HG02884 (cell line): ENCODE measurements at regions not wholly inside any gene's neighbourhood (a gene's known extent, or its start where the extent isn't known, plus 50 kb on each side); places are given as distances from the start of the nearest gene placed in this dataset.
"Not testable (repeated sequence)": the region's sequence is repeated elsewhere in the genome, so short reads cannot be mapped to it uniquely, and the experiment has no call there.

Source experiments
- ATAC-seq: cut with Tn5 transposase; IDR thresholded peaks from one replicate; pipeline ENCODE4 v1.9.1; 2021; ENCODE audit warnings: mild to moderate bottlenecking, moderate library complexity; ENCODE audit not compliant: unreplicated experiment

DNA sequence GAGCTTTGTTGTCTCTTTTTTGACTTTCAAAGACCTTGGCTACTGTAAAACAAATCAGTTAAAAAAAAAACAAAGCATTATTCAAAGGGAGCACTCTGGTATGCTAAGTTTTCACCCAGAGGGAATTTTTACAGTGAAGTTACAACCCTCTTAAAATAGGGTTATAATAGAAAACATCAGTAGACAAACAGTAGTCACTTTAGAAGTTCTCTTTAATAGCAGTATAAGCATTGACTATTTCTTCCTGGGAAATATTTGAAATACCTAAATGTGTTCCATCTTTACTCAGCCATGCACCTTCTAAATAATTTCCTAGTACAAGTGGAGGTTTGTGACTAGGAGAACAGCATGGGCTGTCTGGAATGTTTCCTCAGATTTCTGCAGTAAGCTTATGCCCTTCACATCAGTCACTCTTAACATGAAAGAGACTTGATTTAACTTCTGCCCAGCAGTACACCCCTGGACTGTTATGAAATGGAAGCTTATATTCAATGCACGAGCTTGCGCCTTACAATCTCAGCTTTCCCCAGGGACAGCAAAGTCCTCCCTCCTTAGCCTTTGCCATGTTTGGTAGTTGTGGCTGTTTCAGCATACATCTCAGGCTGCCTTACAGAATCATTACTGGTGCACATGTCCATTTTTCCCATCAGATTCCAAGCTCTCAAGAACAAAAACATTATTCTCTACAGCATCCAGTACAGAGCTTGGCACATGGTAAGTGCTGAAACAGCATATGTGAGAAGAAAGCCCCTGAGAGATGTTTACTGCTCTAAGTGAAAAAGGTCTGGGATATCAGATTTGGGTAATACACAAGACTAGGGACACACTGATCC, 191.5 kb downstream of the ZNF608 start:
- ATAC-seq, result no peak

DNA sequence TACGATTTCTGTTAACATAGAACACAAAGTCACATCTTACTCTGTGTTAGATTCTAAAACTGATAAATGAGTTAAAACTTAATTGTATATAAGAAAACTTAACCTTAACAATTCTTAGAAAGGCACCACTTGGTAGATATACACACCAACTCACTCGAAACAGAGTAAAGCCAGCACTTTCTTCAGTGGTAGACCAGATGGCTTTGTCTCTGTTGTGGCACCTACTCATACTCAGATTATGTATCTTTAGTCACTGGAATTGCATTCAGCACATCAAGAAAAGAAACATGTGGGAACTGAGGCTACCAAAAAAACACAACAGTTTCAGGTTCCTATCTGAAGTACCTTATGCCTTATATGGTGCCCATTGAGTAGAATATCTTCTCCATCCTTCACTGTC, 192.5 kb downstream of the ZNF608 start:
- no peak for ATAC-seq

DNA sequence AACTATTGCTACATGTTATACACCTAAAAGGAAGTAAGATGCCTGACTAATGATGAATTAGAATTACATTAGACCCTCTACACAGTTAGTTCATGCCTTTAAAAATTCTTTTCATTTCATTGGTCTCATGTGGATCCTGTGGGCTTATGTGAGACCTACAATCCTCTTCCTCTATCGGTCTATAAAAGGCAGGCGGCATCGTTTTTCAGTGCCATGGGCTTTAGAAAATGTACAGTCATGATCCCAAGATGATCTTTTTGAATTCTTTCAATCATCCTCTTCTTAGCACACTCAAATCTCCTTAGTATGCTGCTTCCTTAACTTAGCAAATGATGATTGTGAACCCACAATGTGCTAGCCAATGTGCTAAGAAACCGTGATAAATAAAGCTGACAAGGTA, 193.9 kb downstream of the ZNF608 start:
- no peak for ATAC-seq

DNA sequence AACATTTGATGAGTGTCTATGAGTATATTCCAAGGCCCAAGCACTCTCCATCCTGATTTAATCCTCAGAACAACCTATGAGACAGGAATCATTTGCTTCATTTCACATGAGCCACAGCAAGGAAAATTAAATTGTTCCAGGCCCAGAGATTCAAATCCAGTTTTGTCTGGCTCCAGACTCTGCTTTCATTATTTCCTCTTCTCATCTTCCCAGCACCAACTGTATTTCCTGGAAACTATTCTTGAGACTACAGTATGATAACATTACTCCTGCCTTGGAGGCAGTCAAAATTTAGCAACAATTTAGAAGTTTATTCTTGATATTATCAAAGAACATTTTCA, 194.5 kb downstream of the ZNF608 start:
- ATAC-seq, result no peak

DNA sequence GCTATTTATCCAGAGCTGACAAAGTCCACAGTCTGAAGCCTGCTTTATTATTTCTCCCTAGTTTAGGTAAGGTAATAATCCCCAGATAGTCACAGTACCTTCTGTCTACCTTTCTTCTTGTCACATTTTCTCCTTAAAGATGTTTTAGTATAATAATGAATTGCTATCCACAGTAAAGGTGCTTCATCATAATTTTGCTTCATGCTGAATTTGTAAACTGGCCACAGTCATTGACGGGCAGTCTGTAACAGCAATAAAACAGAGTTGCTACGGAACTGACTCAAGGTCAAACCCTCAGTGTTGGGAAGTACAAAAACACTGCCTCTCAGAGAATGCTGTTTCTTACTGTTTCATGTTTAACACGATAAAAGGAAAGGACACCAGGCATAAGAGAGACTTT, 195.7 kb downstream of the ZNF608 start:
- no peak for ATAC-seq

DNA sequence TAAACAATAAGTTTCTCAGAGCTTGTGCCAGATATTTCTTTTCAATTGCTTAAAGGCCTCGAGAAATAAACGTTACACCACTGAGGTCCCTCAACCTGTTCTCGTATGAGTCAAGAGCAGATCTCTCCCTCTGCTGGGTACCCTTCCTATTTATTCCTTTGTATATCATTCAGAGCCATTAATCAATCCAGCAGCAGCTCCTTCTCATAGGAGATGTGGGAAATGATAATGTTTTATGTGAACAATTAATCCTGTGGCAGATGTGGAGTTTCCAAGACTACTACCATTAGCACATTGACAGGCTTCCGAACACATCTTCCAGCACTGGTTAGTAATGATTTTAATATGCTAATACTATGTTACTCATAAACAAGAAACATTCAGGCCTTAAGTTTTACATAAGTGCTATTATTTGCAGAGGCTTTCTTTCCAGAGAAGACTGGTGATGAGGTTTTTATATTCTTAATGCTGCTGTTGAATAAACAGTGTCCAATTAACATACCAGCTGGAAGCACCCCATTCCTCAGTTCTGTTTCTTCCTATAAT, 196.5 kb downstream of the ZNF608 start:
- ATAC-seq, result no peak

DNA sequence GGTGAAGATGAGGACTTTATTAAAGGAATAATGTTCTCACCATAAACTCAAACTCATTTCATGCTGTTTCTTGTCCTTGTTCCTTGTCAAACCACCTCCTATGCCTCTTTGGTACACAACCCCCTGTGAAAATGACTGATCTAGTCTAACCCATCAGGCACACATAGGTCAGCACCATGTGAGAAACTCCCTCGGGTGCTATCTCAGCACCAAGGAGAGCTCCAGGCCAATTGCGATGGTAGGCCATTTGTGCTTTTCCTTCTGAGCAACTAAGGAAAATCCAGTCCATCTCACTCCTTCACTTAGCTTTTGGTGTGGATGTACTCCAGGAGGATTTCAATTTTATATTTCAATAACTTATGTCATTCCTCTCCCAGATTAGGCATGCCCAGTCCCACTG, 199.8 kb downstream of the ZNF608 start:
- no peak for ATAC-seq

DNA sequence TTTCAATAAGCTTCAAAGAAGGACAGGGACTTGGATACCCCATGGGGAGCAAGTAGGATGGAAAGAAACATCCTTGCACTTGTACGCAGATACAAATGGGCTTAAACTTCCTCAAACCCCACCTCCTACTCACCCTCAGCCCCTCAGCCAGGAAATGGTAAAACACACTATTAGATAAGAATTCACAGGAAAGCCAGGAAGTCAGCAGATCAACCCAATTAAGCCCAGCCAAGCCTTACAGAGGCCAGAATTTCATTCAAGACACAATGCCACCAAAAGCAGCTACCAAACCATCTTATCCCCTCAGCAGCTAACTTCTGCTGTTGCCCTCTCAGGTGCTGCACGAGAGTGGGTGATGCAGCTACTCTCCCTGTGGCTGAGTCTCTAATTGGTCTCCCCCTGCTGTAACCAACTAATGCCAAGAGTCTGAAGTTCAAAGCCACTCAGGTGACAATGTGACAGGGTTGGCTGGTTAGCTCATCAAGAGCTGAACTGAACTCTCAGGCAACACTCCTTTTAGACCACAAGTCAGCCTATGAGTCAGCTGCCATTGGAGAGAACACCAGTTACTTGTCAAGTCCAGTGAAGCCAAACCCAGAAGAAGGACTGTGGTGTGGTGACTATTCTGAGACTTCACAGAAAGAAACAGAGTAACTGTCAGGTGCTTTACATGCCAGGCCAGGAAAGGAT, 201.9 kb downstream of the ZNF608 start:
- peak; percentile 98 for ATAC-seq

DNA sequence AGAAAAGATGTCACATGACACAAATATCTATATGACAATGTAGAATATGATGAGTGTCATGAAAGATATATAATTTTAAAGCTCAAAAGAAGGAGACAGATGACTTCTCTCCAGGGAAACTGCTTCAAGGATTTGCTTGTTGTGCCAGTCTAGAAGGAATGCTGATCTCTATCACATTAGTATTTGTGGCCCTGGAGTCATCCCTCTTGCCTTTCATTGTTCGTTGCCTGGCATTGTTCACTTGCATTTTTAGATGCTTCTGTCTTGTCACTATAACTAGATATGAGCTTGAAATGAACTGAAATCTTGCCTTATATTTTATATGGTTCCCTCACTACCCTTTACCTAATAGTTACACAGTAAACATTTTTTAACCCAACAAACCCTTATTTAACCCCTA, 207.5 kb downstream of the ZNF608 start:
- no peak for ATAC-seq

DNA sequence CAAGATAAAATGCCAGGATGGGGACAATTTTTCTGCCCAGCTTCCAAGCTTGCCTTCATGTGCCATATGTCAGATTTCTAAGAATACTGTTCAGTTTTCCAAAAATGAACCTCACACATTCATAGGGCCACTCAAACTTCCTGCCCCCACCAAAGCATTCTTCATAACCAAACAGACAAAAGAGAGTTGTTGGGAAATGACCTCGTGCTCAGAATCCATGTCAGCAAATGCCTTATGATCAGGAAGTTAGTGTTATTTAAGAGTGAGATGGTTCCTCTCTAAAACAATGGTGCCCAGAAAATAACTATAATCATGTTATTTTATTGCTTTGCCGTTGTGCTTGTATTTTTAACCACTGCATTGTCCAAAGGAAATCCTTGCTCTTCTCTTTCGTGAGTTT, 208.2 kb downstream of the ZNF608 start:
- no peak for ATAC-seq

DNA sequence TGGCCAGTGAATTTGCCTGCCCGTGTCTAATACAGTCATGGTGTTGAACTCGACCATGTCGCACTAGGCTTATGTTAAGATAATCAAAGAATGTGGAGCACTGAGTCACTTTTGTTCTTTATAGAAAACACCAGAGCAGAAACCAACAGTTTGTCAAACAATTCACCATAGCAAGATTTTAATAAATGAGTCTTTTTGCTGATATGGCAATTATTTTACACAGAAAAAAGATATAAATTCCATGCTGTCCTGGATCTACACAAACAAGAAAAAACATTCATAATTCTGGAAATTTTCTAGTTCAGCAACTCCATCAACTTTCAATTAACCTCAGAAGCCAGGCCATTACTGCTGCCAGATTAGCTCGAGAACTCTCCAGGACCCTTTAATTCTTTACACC, 208.9 kb downstream of the ZNF608 start:
- ATAC-seq, result no peak

DNA sequence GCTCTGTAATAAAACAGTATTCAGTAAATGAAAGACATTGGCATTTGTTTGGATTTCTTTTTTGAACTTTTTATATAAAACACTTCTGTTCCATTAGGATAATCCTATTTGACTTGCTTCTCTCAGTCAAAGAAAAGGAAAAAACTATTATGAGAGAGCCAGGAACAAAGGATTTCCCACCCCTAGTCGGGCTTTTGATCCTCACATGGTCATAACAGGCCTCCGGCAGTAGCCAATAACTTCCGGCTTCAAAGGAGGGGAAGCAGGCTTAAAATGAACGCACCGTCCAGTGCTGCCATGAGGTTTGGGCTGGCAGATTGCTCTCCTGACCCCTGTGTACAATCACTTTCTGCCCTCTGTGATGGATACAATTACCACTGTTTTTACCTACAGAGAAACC, 209.3 kb downstream of the ZNF608 start:
- ATAC-seq, result no peak

DNA sequence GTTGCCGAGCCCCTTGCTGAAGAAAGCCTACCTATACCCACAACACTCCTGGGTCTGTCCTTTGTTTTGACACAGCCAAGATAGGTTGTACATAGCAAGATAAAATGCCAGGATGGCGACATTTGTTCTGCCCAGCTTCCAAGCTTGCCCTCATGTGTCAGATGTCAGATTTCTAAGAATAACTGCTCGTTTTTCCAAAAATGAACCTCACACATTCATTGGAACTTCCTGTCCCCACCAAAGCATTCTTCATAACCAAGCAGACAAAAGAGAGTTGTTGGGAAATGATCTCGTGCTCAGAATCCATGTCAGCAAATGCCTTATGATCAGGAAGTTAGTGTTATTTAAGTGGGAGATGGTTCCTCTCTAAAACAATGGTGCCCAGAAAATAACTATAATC, 210.1 kb downstream of the ZNF608 start:
- no peak for ATAC-seq

DNA sequence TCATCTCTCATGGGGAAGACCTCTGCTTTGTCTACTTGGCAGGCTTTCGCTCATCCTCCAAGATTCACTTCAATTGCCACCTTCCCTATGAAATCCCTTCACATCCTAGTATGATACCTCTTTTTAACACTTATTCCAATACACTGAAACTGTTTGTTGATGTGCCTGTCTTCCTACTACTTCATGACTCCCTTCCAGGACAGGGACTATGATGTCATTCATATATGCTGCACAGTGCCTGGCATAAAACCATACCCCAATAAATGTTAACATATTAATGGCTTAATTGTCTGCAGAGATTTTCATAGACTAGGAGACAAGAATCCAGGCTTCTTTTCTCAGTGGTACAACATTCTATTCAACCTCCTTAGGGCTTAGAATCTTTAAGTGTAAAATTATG, 215.5 kb downstream of the ZNF608 start:
- no peak for ATAC-seq

DNA sequence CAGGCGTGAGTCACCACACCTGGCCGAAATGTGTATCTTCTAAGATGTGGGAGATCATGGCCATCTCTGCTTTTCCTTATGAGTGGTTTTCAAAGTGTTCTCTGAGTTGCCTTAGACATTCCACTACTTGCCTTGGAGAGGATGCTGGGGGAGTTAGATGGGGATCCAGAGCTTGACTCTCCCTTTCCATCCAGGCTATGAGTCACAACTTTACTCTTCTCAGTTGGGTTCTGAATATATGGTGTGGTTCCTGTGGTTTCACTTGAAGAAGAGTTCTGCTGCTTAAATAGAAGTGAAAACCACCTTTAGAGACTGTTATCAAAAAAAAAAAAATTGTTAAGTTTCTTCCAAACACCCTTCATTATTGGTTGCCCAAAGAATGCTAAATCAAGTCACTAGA, 217.6 kb downstream of the ZNF608 start:
- ATAC-seq, result peak; percentile 41

DNA sequence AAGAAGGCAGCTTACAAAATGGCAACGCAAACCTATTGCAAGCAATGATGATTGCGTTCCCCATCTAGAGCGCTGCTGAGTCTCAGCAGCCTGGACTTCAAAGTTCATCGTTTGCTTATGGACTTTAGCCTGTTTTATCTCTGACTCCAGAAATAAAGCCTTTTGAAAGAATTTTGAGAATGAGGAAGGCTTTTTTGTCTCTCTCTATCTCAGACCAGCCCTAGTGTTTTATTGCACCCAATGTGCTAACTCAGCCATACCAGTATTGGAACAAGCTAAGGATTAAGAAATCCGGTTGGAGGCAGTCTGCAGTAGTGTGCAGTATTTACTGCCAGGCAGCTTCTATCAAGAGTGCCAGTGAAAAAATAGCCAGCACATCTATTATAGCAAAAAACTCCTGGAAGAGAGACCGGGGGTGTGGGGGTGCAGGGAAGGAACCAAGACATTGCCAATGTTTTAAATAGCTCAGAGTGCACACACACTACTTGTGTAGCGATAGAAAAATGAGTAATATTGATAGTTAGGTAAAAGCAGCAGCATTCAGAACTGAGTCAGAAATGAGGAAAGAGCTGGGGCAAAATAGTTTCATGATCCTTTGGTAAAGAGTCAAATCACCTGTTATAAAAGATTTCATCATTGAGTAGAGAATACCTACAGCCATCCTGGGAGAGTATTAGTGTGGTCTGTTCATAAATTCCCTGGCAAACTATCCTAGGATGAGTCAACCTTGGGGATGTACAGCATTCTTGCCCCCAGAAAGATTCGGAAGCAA, 219.0 kb downstream of the ZNF608 start:
- peak; percentile 54 for ATAC-seq

DNA sequence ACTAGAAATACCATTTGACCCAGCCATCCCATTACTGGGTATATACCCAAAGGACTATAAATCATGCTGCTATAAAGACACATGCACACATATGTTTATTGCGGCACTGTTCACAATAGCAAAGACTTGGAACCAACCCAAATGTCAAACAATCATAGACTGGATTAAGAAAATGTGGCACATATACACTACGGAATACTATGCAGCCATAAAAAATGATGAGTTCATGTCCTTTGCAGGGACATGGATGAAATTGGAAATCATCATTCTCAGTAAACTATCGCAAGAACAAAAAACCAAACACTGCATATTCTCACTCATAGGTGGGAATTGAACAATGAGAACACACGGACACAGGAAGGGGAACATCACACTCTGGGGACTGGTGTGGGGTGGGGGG, 220.4 kb downstream of the ZNF608 start:
- not testable (repeated sequence) for ATAC-seq

DNA sequence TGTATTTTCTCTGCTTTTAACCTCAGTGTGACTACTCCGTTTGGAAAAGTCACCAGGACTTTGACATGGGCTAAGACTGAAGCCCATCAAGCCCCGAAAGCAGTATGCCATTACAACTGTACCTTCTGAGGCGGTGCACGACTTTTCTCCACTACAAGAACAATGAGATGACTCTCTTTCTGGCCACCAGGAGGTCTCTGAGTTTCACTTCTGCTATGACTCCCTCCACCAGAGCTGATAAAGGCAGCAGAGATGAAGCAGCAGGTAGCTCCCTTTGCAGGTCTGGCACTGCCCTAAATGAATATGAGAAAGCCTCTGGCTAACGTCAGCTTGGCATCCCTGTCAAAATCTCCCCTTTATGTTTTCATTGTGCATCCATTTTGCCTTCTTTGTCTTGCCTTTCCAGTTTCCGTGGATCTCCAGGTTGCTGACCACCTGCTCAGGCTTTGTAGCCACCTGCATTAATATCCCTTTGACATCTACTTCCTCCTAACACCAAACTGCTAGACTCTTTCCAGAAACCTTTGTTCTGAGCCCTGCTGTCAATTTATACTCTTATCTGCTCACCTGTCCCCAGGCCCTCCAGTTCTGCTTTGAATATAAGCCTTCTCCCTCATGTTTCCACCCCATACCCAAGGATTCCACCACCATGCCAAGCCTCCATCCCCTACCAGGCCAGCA, 221.7 kb downstream of the ZNF608 start:
- peak; percentile 83 for ATAC-seq

DNA sequence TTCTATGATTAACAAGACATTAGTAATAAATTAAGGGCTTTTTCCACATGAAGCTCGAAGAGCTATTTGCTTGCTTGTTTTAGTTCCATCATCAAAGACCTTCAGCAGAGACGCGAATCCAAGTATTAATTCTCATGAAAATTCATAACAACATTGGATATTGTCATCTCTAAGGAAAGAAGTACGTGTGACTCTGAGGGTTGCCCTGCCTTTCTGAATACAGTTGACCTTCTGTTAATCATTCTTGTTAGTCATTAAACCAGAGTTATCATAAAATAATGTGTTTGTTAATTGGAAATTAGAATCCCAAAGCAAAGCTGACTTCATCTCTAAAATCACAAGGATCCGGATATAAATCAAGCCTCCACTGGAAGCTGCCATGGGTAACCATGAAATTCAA, 222.5 kb downstream of the ZNF608 start:
- no peak for ATAC-seq

DNA sequence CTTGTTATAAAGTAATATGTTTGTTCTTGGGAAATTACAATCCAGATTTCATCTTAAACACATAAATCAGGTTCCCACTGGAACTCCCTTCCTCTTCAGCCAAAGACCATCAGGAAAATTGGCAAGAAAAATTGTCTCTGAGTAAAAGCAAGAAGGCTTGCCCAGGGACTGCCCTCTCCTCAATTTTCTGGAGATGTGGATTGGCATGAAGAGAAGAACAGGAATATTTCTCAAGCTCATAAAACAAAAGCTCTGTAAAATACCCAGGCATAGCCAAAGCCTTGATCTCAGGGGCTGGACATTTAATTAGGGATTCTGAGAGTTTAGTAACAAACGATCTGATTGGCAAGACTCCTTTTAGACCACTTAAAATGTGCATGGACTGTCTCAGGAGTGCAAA, 223.4 kb downstream of the ZNF608 start:
- no peak for ATAC-seq
